Nephron progenitor cell (in vitro differentiated cells): ENCODE measurements at regions not wholly inside any gene's neighbourhood (a gene's known extent, or its start where the extent isn't known, plus 50 kb on each side); places are given as distances from the start of the nearest gene placed in this dataset.

Experiments
- DNase-seq: peaks from one replicate; pipeline ENCODE4 v3.0.0; 2021
- H3K27ac Mint-ChIP-seq: 2 replicates; pipeline ENCODE4 v1.8.0; 2021; ENCODE audit warnings: mild to moderate bottlenecking, moderate library complexity, mixed read lengths
- H3K27me3 Mint-ChIP-seq: 2 replicates; pipeline ENCODE4 v1.8.0; 2021; ENCODE audit warnings: mild to moderate bottlenecking, low read depth, mixed read lengths; ENCODE audit not compliant: poor library complexity
- H3K36me3 Mint-ChIP-seq: 2 replicates; pipeline ENCODE4 v1.8.0; 2021; ENCODE audit warnings: low read depth, mixed read lengths
- H3K4me1 Mint-ChIP-seq: 2 replicates; pipeline ENCODE4 v1.8.0; 2021; ENCODE audit warnings: mixed read lengths
- H3K4me3 Mint-ChIP-seq: 2 replicates; pipeline ENCODE4 v1.8.0; 2021; ENCODE audit warnings: mild to moderate bottlenecking, moderate library complexity, mixed read lengths
- H3K9me3 Mint-ChIP-seq: 2 replicates; pipeline ENCODE4 v1.8.0; 2021; ENCODE audit warnings: mild to moderate bottlenecking, moderate library complexity, mixed read lengths
- TF ChIP-seq, protein P1 (sequence below): fragments of 200-600 bp; sonication (generic); IDR thresholded peaks from 2 replicates; pipeline ENCODE4 v1.5.0; 2021; ENCODE audit warnings: antibody characterized with exemption

DNA sequence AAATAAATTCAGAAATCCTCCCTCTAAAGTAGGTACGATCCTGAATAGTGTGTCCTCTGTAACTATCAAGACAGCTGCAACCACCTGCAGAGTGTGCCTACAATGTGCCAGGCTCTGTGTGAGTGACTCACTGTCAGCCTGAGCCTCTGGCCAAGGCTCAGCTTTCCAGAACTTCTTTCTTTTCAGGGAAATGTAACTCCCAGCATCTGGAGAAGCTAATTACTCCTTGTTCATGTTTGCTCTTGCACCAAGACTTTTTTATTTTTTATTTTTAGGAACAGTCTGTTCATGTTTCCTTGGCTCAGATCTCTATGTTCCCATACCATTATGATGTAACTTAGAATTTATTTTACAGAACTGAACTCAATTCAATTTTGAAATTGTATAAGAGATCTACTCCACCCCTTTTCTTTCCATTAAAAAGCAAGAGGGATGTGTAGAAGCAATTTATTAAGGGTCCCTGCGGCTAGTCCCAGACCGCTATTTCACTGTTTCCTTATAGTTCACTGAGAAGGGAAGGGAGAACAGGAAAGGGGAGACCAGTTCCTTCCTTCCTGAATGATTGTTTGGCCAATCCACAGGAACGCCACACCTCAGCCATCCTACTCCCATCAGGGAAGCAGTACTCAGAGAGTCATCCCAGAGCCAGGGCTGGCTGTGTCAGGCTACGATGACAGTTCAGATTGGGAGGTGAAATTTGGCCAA is 112.4 kb upstream of the ZNF648 start:
- no peak overlapping the region for H3K4me3 Mint-ChIP-seq
- H3K27me3 Mint-ChIP-seq: no peaks in the 10 kb centered on the region
- no peaks in the 10 kb centered on the region for H3K36me3 Mint-ChIP-seq
- TF ChIP-seq, protein P1, sequence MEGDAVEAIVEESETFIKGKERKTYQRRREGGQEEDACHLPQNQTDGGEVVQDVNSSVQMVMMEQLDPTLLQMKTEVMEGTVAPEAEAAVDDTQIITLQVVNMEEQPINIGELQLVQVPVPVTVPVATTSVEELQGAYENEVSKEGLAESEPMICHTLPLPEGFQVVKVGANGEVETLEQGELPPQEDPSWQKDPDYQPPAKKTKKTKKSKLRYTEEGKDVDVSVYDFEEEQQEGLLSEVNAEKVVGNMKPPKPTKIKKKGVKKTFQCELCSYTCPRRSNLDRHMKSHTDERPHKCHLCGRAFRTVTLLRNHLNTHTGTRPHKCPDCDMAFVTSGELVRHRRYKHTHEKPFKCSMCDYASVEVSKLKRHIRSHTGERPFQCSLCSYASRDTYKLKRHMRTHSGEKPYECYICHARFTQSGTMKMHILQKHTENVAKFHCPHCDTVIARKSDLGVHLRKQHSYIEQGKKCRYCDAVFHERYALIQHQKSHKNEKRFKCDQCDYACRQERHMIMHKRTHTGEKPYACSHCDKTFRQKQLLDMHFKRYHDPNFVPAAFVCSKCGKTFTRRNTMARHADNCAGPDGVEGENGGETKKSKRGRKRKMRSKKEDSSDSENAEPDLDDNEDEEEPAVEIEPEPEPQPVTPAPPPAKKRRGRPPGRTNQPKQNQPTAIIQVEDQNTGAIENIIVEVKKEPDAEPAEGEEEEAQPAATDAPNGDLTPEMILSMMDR: no peak
- DNase-seq: no peak
- H3K9me3 Mint-ChIP-seq: no peaks in the 10 kb centered on the region
- no peak overlapping the region for H3K27ac Mint-ChIP-seq
- peaks cover 23% of the 10 kb centered on the region for H3K4me1 Mint-ChIP-seq

DNA sequence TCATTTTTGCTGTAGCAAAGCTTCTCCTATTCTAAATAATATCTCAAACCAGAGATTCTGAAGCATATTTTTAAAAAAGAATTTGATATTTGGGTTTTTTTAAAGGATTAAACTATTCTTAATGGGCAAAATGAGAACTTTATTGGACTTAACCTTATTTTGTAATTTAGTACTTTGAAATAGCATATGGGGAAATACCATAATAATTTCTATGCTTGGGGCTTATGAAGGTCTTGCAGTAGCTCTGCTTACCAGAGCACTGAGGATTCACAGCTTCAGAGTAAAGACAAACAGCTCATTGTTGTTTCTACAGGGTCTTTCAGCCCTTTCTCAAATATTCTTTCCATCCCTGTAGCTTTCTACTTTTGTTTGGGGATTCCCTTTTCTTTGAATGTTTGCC is 111.2 kb upstream of the ZNF648 start:
- TF ChIP-seq, protein P1: no peak
- no peak for DNase-seq
- Mint-ChIP-seq H3K9me3 (no peaks in the 10 kb centered on the region), H3K27ac (no peak overlapping the region), H3K27me3 (no peaks in the 10 kb centered on the region), H3K36me3 (no peaks in the 10 kb centered on the region), H3K4me1 (peaks cover 23% of the 10 kb centered on the region), H3K4me3 (no peak overlapping the region)

DNA sequence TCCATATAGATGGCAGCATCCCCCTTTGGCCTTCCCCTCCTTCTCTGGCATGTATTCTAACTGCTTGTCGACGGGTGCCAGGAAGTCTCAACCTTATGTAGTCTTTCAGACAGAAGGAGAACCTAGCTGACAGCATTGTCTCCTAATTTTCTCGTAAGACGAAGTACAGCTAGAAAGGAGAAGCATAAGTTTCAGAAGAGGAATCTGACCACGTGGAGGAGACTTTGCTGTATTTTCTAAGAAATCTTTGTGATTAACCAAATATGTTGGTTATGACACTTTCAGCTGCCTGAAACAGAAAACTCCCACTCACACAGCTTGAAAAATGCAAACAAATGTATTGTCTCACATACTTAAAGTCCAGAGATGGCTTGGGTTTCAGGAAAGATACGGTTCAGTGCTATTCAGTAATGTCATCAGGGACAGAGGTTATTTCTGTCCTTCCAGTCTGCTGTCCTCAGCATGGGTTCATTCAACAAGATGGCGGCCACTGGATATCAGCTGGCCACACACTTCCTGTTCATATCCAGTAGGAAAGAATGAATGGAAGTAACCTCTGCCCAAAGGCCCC is 109.5 kb upstream of the ZNF648 start:
- DNase-seq: no peak
- Mint-ChIP-seq H3K36me3 (no peaks in the 10 kb centered on the region), H3K9me3 (no peaks in the 10 kb centered on the region), H3K4me3 (no peak overlapping the region), H3K27ac (no peak overlapping the region), H3K27me3 (no peaks in the 10 kb centered on the region), H3K4me1 (peaks cover 23% of the 10 kb centered on the region)
- TF ChIP-seq, protein P1: no peak

DNA sequence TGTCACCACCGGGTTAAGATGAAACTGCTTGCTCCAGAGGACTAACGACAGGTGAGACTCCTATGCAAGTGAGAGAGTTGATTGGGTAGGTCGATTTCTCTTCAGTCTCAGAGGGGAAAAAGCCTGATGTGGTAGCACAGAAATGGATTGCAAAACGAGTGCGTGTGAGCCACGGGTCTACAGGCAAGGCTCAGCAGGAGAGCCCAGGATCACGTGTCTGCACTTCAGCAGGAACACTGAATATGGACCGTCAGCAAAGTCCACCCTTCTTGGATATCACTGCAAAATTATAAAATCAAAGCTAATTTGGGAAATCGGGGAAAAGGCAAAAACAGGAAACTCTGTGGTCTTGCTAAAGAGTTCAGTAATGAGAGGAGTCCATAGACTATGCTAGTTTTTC is 107.7 kb upstream of the ZNF648 start:
- TF ChIP-seq, protein P1: no peak
- DNase-seq: no peak
- H3K27ac Mint-ChIP-seq: no peak overlapping the region

DNA sequence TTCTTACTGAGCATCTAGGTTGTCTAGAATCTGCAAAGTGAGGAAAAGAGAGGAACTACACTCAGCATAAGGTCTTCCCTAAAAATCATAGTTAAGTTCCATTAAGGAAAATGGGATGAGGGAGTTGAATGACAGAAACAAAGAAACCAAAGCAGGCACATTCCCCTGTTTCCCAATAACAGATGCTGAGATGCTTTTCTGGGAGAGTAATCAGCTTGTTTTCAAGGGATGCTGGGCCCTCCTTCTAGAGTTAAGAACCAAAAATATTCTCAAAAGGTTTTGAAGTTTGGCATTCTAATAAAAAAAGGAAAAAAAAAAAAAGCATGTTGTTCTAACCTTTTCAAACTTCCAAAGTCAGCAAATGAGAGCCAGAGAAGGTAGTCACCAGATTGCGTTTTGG is 105.2 kb upstream of the ZNF648 start:
- DNase-seq: no peak
- no peak overlapping the region for H3K27ac Mint-ChIP-seq
- no peaks in the 10 kb centered on the region for H3K9me3 Mint-ChIP-seq
- peaks cover 20% of the 10 kb centered on the region for H3K4me1 Mint-ChIP-seq
- no peak overlapping the region for H3K4me3 Mint-ChIP-seq
- H3K27me3 Mint-ChIP-seq: peaks cover 4% of the 10 kb centered on the region
- TF ChIP-seq, protein P1: no peak
- no peaks in the 10 kb centered on the region for H3K36me3 Mint-ChIP-seq

More for the DNA sequence above, 107.7 kb upstream of the ZNF648 start:
- peaks cover 4% of the 10 kb centered on the region for H3K27me3 Mint-ChIP-seq
- no peaks in the 10 kb centered on the region for H3K36me3 Mint-ChIP-seq
- peaks cover 16% of the 10 kb centered on the region for H3K4me1 Mint-ChIP-seq
- no peak overlapping the region for H3K4me3 Mint-ChIP-seq
- H3K9me3 Mint-ChIP-seq: no peaks in the 10 kb centered on the region

DNA sequence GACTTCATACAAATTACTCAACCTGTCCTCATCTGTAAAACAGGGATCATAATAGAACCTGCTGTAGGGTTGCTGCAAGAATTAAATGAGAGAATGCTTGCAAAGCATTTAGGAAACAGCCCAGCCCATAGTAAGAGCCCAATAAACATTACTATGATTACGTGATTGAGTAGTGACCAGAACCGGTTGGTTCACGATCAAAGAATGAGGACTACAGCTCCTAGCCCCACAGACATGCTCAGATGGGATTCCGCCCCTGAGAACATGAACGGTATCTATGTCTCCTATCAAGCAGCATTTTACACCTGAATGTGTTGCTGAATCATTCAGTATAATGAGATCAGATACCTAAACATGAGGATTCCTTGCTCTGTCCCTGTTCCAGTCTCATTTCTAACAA is 104.8 kb upstream of the ZNF648 start:
- TF ChIP-seq, protein P1: no peak
- H3K27ac Mint-ChIP-seq: no peak overlapping the region
- H3K4me3 Mint-ChIP-seq: no peak overlapping the region
- peaks cover 2% of the 10 kb centered on the region for H3K36me3 Mint-ChIP-seq
- H3K27me3 Mint-ChIP-seq: peaks cover 4% of the 10 kb centered on the region
- no peak for DNase-seq
- peaks cover 3% of the 10 kb centered on the region for H3K9me3 Mint-ChIP-seq
- H3K4me1 Mint-ChIP-seq: peaks cover 20% of the 10 kb centered on the region
